ENCODE measurements at regions not wholly inside any gene's neighbourhood (a gene's known extent, or its start where the extent isn't known, plus 50 kb on each side); places are given as distances from the start of the nearest gene placed in this dataset.

DNA sequence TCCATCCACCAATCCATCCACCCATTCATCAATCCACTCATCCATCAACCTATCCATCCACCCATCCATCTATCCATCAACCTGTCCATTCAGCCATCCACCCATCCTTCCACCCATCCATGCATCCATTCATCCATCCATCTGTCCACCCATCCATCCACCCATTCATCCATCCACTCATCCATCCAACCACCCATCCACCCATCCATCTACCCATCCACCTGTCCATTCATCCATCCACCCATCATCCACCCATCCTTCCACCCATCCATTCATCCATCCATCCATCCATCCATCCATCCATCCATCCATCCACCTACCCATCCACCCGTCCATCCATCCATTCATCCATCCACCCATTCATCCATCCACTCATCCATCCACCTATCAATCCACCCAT lies 195.8 kb downstream of the NXNL2 start:
- Histone ChIP-seq H3K36me3 (ENCODE audit: insufficient read depth in 1 of 2, low read depth in 1 of 2) (no peaks in the 10 kb centered on the region), H3K27ac (no peak overlapping the region), H3K4me1 (no peaks in the 10 kb centered on the region), H3K27me3 (ENCODE audit: insufficient read depth in 3 of 3, low read length in 2 of 3) (no peaks in the 10 kb centered on the region), H3K4me3 (no peak overlapping the region), H3K9me3 (no peaks in the 10 kb centered on the region)
- DNase-seq (no peak), ATAC-seq (no peak)
- intact Hi-C loops (cut with DNase I) = no loop called here
- WGBS, 3 donors = 93 to 97% (median 96%) methylated on average over 1 of the region's 1 CpG
- TF ChIP-seq, protein P1, sequence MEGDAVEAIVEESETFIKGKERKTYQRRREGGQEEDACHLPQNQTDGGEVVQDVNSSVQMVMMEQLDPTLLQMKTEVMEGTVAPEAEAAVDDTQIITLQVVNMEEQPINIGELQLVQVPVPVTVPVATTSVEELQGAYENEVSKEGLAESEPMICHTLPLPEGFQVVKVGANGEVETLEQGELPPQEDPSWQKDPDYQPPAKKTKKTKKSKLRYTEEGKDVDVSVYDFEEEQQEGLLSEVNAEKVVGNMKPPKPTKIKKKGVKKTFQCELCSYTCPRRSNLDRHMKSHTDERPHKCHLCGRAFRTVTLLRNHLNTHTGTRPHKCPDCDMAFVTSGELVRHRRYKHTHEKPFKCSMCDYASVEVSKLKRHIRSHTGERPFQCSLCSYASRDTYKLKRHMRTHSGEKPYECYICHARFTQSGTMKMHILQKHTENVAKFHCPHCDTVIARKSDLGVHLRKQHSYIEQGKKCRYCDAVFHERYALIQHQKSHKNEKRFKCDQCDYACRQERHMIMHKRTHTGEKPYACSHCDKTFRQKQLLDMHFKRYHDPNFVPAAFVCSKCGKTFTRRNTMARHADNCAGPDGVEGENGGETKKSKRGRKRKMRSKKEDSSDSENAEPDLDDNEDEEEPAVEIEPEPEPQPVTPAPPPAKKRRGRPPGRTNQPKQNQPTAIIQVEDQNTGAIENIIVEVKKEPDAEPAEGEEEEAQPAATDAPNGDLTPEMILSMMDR (IDR thresholded peaks at IDR 0.05) = no peak

DNA sequence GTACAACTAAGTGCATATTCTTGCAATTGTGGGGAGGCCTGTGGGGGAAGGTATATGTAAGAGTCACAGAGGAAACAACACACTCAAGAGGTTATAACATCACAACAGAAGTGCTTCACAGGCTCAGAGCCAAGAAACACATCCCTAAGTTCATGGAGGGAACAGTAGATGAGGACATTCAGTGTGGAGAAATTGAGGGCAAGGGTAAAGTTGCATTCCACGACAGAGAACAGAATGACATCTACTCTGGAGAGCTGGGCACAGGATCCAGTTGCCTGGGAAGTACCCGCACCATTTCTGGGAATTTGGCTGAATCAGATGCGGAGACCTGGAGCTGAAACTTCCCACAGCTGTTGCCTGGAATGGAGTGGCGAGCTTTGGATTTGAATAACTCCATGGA lies 197.2 kb downstream of the NXNL2 start:
- whole genome bisulfite sequencing, 3 donors = 27 to 53% (median 34%) methylated on average over 4 of the region's 4 CpGs
- peak in 1 of 4 donors; percentile 19 for ATAC-seq
- no peak overlapping the region for H3K4me3 ChIP-seq
- no peaks in the 10 kb centered on the region for H3K4me1 ChIP-seq
- DNase-seq = no peak
- H3K9me3 ChIP-seq = no peaks in the 10 kb centered on the region
- H3K27me3 ChIP-seq (ENCODE audit: insufficient read depth in 3 of 3, low read length in 2 of 3) = no peaks in the 10 kb centered on the region
- intact Hi-C loops (cut with DNase I) = no loop called here
- no peak overlapping the region for H3K27ac ChIP-seq
- H3K36me3 ChIP-seq (ENCODE audit: insufficient read depth in 1 of 2, low read depth in 1 of 2) = no peaks in the 10 kb centered on the region
- TF ChIP-seq, protein P1 (IDR thresholded peaks at IDR 0.05) = no peak

DNA sequence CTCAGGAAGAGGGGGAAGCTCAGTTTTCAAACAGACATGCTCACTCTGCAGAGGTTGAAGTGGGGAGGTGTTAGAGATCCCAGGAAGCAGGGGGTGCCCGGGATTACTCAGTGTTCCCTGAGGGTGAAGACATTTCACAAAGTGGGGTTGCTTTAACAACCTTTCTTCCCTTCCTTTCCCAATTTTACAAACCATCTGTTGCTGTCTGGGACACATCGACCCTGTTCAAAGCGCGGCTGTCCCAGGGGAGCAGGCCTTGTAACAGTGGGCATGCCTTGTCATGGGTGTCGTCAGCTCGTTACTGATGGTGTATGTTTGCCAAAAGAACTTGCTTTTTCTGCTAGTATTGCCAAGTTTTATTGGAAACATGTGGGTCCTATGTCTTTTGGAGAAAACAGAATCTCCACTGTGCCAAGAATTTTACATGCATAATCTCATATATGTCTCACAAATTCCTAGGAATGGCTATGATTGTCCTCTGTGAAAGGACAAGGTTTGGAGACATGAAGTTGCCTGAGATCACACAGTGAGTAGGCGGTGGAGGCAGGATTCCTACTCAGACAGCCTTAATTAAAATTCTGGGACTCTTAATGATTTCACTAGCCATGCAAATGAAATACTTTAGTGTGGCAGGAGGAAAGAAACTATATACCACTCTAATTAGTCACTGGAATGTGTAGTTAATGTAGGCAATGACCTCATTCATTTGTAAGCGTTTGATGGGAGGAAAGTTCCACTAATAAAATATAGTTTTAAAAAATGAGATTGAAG lies 198.9 kb downstream of the NXNL2 start:
- H3K4me3 ChIP-seq = no peak overlapping the region
- no peaks in the 10 kb centered on the region for H3K36me3 ChIP-seq (ENCODE audit: insufficient read depth in 1 of 2, low read depth in 1 of 2)
- TF ChIP-seq, protein P1 (IDR thresholded peaks at IDR 0.05) = no peak
- no peaks in the 10 kb centered on the region for H3K9me3 ChIP-seq
- intact Hi-C loops (cut with DNase I) = no loop called here
- no peaks in the 10 kb centered on the region for H3K4me1 ChIP-seq
- H3K27me3 ChIP-seq (ENCODE audit: insufficient read depth in 3 of 3, low read length in 2 of 3) = no peaks in the 10 kb centered on the region
- no peak overlapping the region for H3K27ac ChIP-seq
- ATAC-seq (peak in 3 of 4 donors; percentile 53 to 67 (median 62)), DNase-seq (peak; percentile 74 to 88)
- 33 to 47% (median 39%) methylated on average over 8 of the region's 8 CpGs for WGBS, 3 donors

DNA sequence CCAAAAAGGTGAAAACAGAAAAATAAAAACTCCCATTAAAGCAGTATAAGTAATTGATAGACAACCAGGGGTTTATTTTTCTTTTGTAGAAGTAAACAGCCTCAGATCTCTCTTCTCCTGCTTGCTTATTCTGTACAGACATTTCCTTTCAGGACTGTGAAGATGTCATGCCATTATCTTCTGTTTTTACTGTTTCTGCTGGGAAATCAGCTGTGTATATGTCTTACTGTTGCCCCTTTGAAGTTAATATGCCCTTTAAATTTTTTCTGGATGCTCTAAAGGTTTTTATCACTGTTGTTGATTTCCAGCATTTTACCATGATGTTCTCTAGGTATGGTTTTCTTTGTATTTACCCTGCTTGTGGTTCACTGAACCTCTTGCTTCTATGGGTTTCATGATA lies 199.5 kb downstream of the NXNL2 start:
- ATAC-seq = no peak
- H3K36me3 ChIP-seq (ENCODE audit: insufficient read depth in 1 of 2, low read depth in 1 of 2) = no peaks in the 10 kb centered on the region
- no peak overlapping the region for H3K4me3 ChIP-seq
- no peak for DNase-seq
- H3K27me3 ChIP-seq (ENCODE audit: insufficient read depth in 3 of 3, low read length in 2 of 3) = no peaks in the 10 kb centered on the region
- no peak overlapping the region for H3K27ac ChIP-seq
- H3K9me3 ChIP-seq = no peaks in the 10 kb centered on the region
- H3K4me1 ChIP-seq = no peaks in the 10 kb centered on the region
- intact Hi-C loops (cut with DNase I) = no loop called here
- TF ChIP-seq, protein P1 (IDR thresholded peaks at IDR 0.05) = no peak

DNA sequence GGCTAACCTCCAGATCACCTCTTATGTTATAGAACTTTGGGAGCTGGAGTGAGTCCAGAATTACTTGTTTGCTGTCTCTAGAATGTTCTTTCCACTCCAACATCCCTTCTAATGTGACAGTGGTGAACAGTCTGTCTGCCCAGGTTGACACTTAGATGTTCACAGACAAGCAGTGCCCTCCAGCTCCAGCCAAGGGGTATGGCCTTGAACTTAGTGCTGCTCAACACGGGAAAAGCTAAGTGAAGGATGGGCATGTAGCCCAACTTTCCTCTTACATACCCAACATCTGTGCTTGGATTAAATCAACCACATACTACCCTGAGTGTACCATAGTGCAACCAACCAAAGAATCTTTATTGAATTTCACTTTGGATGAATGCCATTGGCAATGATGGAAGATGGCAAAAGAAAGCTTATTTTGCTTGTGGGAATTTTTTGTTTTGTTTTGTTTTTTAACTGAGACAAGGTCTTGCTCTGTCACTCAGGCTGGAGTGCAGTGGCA lies 201.2 kb downstream of the NXNL2 start:
- no peak overlapping the region for H3K27ac ChIP-seq
- DNase-seq = no peak
- no peaks in the 10 kb centered on the region for H3K4me1 ChIP-seq
- intact Hi-C loops (cut with DNase I) = no loop called here
- no peak overlapping the region for H3K4me3 ChIP-seq
- TF ChIP-seq, protein P1 (IDR thresholded peaks at IDR 0.05) = no peak
- 23 to 56% (median 24%) methylated on average over 1 of the region's 1 CpG for WGBS, 3 donors
- H3K36me3 ChIP-seq (ENCODE audit: insufficient read depth in 1 of 2, low read depth in 1 of 2) = no peaks in the 10 kb centered on the region
- ATAC-seq = no peak
- no peaks in the 10 kb centered on the region for H3K27me3 ChIP-seq (ENCODE audit: insufficient read depth in 3 of 3, low read length in 2 of 3)
- H3K9me3 ChIP-seq = no peaks in the 10 kb centered on the region
